Endothelial cell of umbilical vein (primary cell): ENCODE measurements at regions not wholly inside any gene's neighbourhood (a gene's known extent, or its start where the extent isn't known, plus 50 kb on each side); places are given as distances from the start of the nearest gene placed in this dataset.

ENCODE experiments used
- BruUV-seq: library from RNA; stranded (reverse); fragments of 400-500 nt; replicated peaks from 2 replicates; lab custom pipeline; 2021; lab: Mats Ljungman, UMichigan
- CTCF ChIA-PET: fragments of 300-600, 350-600 bp; sonication (Branson Sonifier 250); formaldehyde crosslinking; loops from one replicate; lab custom pipeline; 2021; ENCODE audit warnings: antibody characterized with exemption, inconsistent platforms; lab: Charles Lee
- POLR2A ChIA-PET: fragments of 300-600, 350-600 bp; sonication (Branson Sonifier 250); formaldehyde crosslinking; loops from one replicate; lab custom pipeline; 2021; ENCODE audit warnings: antibody characterized with exemption, inconsistent platforms; lab: Charles Lee
- DNase-seq: peaks from one replicate; pipeline ENCODE4 v3.0.0-alpha.2; 2011; ENCODE audit warnings: low read depth, low spot score
- FAIRE-seq: peaks from 2 replicates; lab custom pipeline; 2011; peaks lifted over from hg19 to GRCh38; lab: Jason Lieb, UNC
- H2AFZ ChIP-seq: 2 replicates; pipeline ENCODE4 v1.6.0; 2012; ENCODE audit warnings: low read depth, low read length, control low read depth, inconsistent platforms
- H3K27ac ChIP-seq: 2 replicates; pipeline ENCODE4 v1.5.1; 2011; ENCODE audit warnings: low read depth, mild to moderate bottlenecking, control low read depth, low read length, moderate library complexity; ENCODE audit not compliant: insufficient read depth
- H3K27me3 ChIP-seq, 2 experiments: 2 replicates each; pipeline versions ENCODE4 v1.6.0 to v1.6.1; 2011; ENCODE audit warnings: low read length in 2 of 2, mixed read lengths in 1 of 2; ENCODE audit not compliant: control insufficient read depth in 2 of 2, insufficient read depth in 2 of 2
- H3K36me3 ChIP-seq, 2 experiments: 2 replicates in 1 of 2; 3 replicates in 1 of 2; pipeline ENCODE4 v1.5.1; 2011; ENCODE audit warnings: low read length in 2 of 2, mild to moderate bottlenecking in 1 of 2, moderate library complexity in 1 of 2; ENCODE audit not compliant: control insufficient read depth in 2 of 2, insufficient read depth in 2 of 2; ENCODE audit errors: extremely low read depth in 1 of 2
- H3K4me1 ChIP-seq: 3 replicates; pipeline ENCODE4 v1.5.1; 2011; ENCODE audit warnings: mild to moderate bottlenecking, low read length; ENCODE audit not compliant: control insufficient read depth, insufficient read depth; ENCODE audit errors: extremely low read depth
- H3K4me2 ChIP-seq: 2 replicates; pipeline ENCODE4 v1.6.1; 2011; ENCODE audit warnings: low read length, control low read depth, mixed read lengths; ENCODE audit not compliant: insufficient read depth
- H3K4me3 ChIP-seq, 3 experiments: fragments of 200-600 bp in 1 of 3; sonication (generic), shearing (Covaris generic) in 1 of 3; replicated peaks in 1 of 3; 2 replicates each; pipeline ENCODE4 v1.5.1; 2011 to 2016; ENCODE audit warnings: control low read depth in 3 of 3, low read length in 3 of 3, mild to moderate bottlenecking in 2 of 3, inconsistent platforms in 1 of 3, low read depth in 1 of 3, moderate library complexity in 1 of 3; ENCODE audit not compliant: insufficient read depth in 1 of 3
- H3K79me2 ChIP-seq: 2 replicates; pipeline ENCODE4 v1.6.0; 2012; ENCODE audit warnings: low read length, inconsistent platforms; ENCODE audit not compliant: control insufficient read depth, insufficient read depth
- H3K9ac ChIP-seq: replicated peaks from 2 replicates; pipeline ENCODE3; 2011; ENCODE audit warnings: low read length, control low read depth; ENCODE audit not compliant: insufficient read depth; ENCODE audit errors: extremely low read depth
- H3K9me1 ChIP-seq: replicated peaks from 3 replicates; pipeline ENCODE4 v1.6.0; 2011; ENCODE audit warnings: mild to moderate bottlenecking, low read length; ENCODE audit not compliant: control insufficient read depth, insufficient read depth; ENCODE audit errors: extremely low read depth
- H3K9me3 ChIP-seq: replicated peaks from 2 replicates; pipeline ENCODE4 v1.5.1; 2012; ENCODE audit warnings: low read length, inconsistent platforms; ENCODE audit not compliant: control insufficient read depth, insufficient read depth
- H4K20me1 ChIP-seq: replicated peaks from 2 replicates; pipeline ENCODE3; 2011; ENCODE audit warnings: mild to moderate bottlenecking, low read length; ENCODE audit not compliant: control insufficient read depth, insufficient read depth; ENCODE audit errors: extremely low read depth
- EZH2 ChIP-seq: IDR thresholded peaks from 2 replicates; pipeline ENCODE4 v1.6.1; 2012; ENCODE audit warnings: borderline replicate concordance, low read depth, mild to moderate bottlenecking, moderate library complexity, low read length, inconsistent platforms; ENCODE audit not compliant: severe bottlenecking
- FOS ChIP-seq: IDR thresholded peaks from 2 replicates; pipeline ENCODE4 v1.6.1; 2011; ENCODE audit warnings: mild to moderate bottlenecking, low read length, moderate library complexity, borderline replicate concordance; ENCODE audit not compliant: insufficient read depth
- GATA2 ChIP-seq: IDR thresholded peaks from 2 replicates; pipeline ENCODE4 v1.7.0; 2011; ENCODE audit warnings: low read depth, mild to moderate bottlenecking, moderate library complexity, mixed read lengths, low read length; ENCODE audit not compliant: insufficient read length, insufficient read depth
- JUN ChIP-seq: IDR thresholded peaks from 2 replicates; pipeline ENCODE4 v1.6.1; 2011; ENCODE audit warnings: borderline replicate concordance, low read depth; ENCODE audit not compliant: insufficient read length, insufficient read depth
- MAX ChIP-seq: IDR thresholded peaks from 2 replicates; pipeline ENCODE4 v1.6.1; 2011; ENCODE audit not compliant: insufficient read depth, insufficient read length
- MYC ChIP-seq: IDR thresholded peaks from one replicate; pipeline ENCODE4 v1.6.1; 2011; ENCODE audit warnings: mild to moderate bottlenecking, low read depth, low read length
- POLR2A ChIP-seq: IDR thresholded peaks from 2 replicates; pipeline ENCODE4 v1.6.1; 2012; ENCODE audit warnings: low read depth, mild to moderate bottlenecking, control low read depth, low read length
- POLR2AphosphoS5 ChIP-seq: IDR thresholded peaks from 2 replicates; pipeline ENCODE4 v1.6.1; 2012; ENCODE audit warnings: low read depth, mild to moderate bottlenecking, control low read depth, low read length, moderate library complexity; ENCODE audit not compliant: insufficient read depth
- dilution Hi-C: fragments of 300-500 bp; cut with MboI; formaldehyde crosslinking; loops from one replicate; pipeline ENCODE4 v1.15.0; 2019; ENCODE audit warnings: low sequenced_read_pairs; ENCODE audit not compliant: extremely low pct_ligation_motif_present
- intact Hi-C: fragments of 100-400 bp; cut with micrococcal nuclease; formaldehyde crosslinking; loops from one replicate; pipeline ENCODE4 v1.10.0; 2022
- TF ChIP-seq, protein P1 (sequence below), 2 donors: IDR thresholded peaks; 1 replicate in 1 of 2; 2 replicates in 1 of 2; pipeline ENCODE4 v1.5.1; 2011; ENCODE audit warnings: low read length in 2 of 2, mild to moderate bottlenecking in 2 of 2, moderate library complexity in 2 of 2, control low read depth in 1 of 2, inconsistent platforms in 1 of 2, low read depth in 1 of 2; ENCODE audit not compliant: insufficient read depth in 1 of 2; ENCODE audit errors: extremely low read depth in 1 of 2

DNA sequence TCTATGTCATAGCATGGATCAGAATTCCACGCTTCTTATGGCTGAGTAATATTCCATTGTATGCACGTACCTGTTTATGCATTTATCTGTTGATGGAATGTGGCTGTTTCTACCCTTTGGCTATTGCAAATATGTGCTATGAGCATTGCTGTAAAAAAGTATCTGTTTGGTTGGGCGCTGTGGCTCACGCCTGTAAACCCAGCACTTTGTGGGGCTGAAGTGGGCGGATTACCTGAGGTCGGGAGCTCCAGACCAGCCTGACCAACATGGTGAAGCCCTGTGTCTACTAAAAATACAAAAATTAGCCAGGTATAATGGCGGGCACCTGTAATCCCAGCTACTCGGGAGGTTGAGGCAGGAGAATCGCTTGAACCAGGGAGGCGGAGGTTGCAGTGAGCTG lies 182.4 kb downstream of the BCAS1 start:
- Histone ChIP-seq H3K36me3 (no peaks in the 10 kb centered on the region), H2AFZ (no peak overlapping the region), H4K20me1 (no peaks in the 10 kb centered on the region), H3K79me2 (no peaks in the 10 kb centered on the region), H3K9me1 (no peaks in the 10 kb centered on the region), H3K4me3 (no peak overlapping the region), H3K4me1 (peaks cover 17% of the 10 kb centered on the region), H3K27ac (no peak overlapping the region), H3K4me2 (no peak overlapping the region), H3K9ac (no peak overlapping the region), H3K27me3 (no peaks in the 10 kb centered on the region), H3K9me3 (no peaks in the 10 kb centered on the region)
- no TSS peak for BruUV-seq
- intact Hi-C loops = no loop called here
- POLR2A ChIA-PET = no interaction called here
- dilution Hi-C loops = no loop called here
- CTCF ChIA-PET = no interaction called here
- DNase-seq (no peak), FAIRE-seq (no peak)
- TF ChIP-seq, protein P1, sequence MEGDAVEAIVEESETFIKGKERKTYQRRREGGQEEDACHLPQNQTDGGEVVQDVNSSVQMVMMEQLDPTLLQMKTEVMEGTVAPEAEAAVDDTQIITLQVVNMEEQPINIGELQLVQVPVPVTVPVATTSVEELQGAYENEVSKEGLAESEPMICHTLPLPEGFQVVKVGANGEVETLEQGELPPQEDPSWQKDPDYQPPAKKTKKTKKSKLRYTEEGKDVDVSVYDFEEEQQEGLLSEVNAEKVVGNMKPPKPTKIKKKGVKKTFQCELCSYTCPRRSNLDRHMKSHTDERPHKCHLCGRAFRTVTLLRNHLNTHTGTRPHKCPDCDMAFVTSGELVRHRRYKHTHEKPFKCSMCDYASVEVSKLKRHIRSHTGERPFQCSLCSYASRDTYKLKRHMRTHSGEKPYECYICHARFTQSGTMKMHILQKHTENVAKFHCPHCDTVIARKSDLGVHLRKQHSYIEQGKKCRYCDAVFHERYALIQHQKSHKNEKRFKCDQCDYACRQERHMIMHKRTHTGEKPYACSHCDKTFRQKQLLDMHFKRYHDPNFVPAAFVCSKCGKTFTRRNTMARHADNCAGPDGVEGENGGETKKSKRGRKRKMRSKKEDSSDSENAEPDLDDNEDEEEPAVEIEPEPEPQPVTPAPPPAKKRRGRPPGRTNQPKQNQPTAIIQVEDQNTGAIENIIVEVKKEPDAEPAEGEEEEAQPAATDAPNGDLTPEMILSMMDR (IDR thresholded peaks at IDR 0.05; ENCODE audit: extremely low read depth in 1 of 2, insufficient read depth in 1 of 2, low read depth in 1 of 2, low read length in 2 of 2) = no peak
- TF ChIP-seq MYC = no peak
- TF ChIP-seq POLR2AphosphoS5 = no peak
- TF ChIP-seq FOS = no peak
- TF ChIP-seq JUN = no peak
- TF ChIP-seq EZH2 = no peak
- TF ChIP-seq MAX = no peak
- no peak for TF ChIP-seq GATA2
- TF ChIP-seq POLR2A = no peak
